Thymus (tissue), 11 donors: ENCODE measurements at regions not wholly inside any gene's neighbourhood (a gene's known extent, or its start where the extent isn't known, plus 50 kb on each side); places are given as distances from the start of the nearest gene placed in this dataset.

Source experiments
- DNase-seq, 9 donors: peaks; one replicate each; pipeline ENCODE4 v3.0.0-alpha.2; 2013; ENCODE audit warnings: low spot score in 9 of 9, low read depth in 6 of 9, missing footprints in 1 of 9
- H3K27ac ChIP-seq, 2 donors: one replicate each; pipeline ENCODE4 v1.5.1; 2013; ENCODE audit warnings: control low read depth in 1 of 2, low read depth in 1 of 2, low read length in 1 of 2, mild to moderate bottlenecking in 1 of 2, moderate library complexity in 1 of 2
- H3K27me3 ChIP-seq, 2 donors: one replicate each; pipeline ENCODE4 v1.5.1; 2013; ENCODE audit warnings: low read length in 1 of 2; ENCODE audit not compliant: control insufficient read depth in 2 of 2, insufficient read depth in 1 of 2
- H3K36me3 ChIP-seq, 2 donors: one replicate each; pipeline ENCODE4 v1.5.1; 2013; ENCODE audit warnings: low read length in 1 of 2, mild to moderate bottlenecking in 1 of 2, moderate library complexity in 1 of 2; ENCODE audit not compliant: control insufficient read depth in 2 of 2, insufficient read depth in 2 of 2
- H3K4me1 ChIP-seq, 2 donors: one replicate each; pipeline ENCODE4 v1.5.1; 2013; ENCODE audit warnings: low read length in 2 of 2; ENCODE audit not compliant: control insufficient read depth in 2 of 2, insufficient read depth in 2 of 2
- H3K4me3 ChIP-seq, 2 donors: one replicate each; pipeline ENCODE4 v1.5.1; 2013; ENCODE audit warnings: low read length in 2 of 2, control low read depth in 1 of 2, mild to moderate bottlenecking in 1 of 2
- H3K9me3 ChIP-seq, 2 donors: one replicate each; pipeline ENCODE4 v1.5.1; 2013; ENCODE audit warnings: low read length in 1 of 2, mild to moderate bottlenecking in 1 of 2; ENCODE audit not compliant: control insufficient read depth in 2 of 2, insufficient read depth in 1 of 2
- WGBS: extraction: QIAGEN DNeasy Blood & Tissue Kit; methylation state at CpG from one replicate; pipeline ENCODE4 v1.1.7; 2013; 5-methylcytosine and 5-hydroxymethylcytosine counted together
- donor health status: healthy.

DNA sequence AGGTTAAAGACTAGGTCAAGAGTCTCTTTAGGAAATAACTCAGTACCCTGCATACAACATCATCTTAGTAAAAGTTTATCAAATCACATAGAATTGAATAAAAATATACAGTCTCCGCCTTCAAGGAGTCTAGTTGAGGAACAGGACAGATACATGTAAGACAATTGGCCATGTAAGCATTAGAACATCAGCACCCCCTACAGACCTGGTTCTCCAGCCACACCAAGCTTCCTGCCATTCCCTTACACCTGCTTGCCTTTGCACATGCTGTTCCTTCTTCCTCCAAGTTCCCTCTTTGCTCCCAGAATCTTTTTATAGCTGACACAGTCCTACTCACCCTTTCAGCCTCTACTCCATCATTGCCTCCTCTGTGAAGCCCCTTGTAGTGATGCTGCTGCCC is 187.8 kb upstream of the LRFN2 start:
- no peak for DNase-seq
- no peaks in the 10 kb centered on the region for H3K36me3 ChIP-seq
- 99% methylated on average over 1 of the region's 1 CpG for WGBS
- H3K27ac ChIP-seq = no peak overlapping the region
- no peak overlapping the region for H3K4me3 ChIP-seq
- peaks cover 0 to 2% of the 10 kb centered on the region in 2 donors for H3K27me3 ChIP-seq
- H3K4me1 ChIP-seq = no peaks in the 10 kb centered on the region
- H3K9me3 ChIP-seq = no peaks in the 10 kb centered on the region

- no peak overlapping the region for H3K27ac ChIP-seq
- H3K27me3 ChIP-seq = no peaks in the 10 kb centered on the region
- no peak for DNase-seq
- no peaks in the 10 kb centered on the region for H3K4me1 ChIP-seq
- H3K9me3 ChIP-seq = no peaks in the 10 kb centered on the region
- no peak overlapping the region for H3K4me3 ChIP-seq
- no peaks in the 10 kb centered on the region for H3K36me3 ChIP-seq
Measured at GRCh38 chr6:40770794-40771193, 183.6 kb upstream of the LRFN2 start.

GRCh38 chr6:40764726-40765125 is 177.6 kb upstream of the LRFN2 start:
- no peak for DNase-seq
- H3K27ac ChIP-seq = no peak overlapping the region
- no peaks in the 10 kb centered on the region for H3K36me3 ChIP-seq
- H3K27me3 ChIP-seq = peaks cover 0 to 2% of the 10 kb centered on the region in 2 donors
- H3K4me3 ChIP-seq = no peak overlapping the region
- peaks cover 0 to 2% of the 10 kb centered on the region in 2 donors for H3K9me3 ChIP-seq
- H3K4me1 ChIP-seq = no peaks in the 10 kb centered on the region
- 87% methylated on average over 1 of the region's 1 CpG for WGBS

GRCh38 chr6:40762981-40763380 is 175.8 kb upstream of the LRFN2 start:
- H3K36me3 ChIP-seq = no peaks in the 10 kb centered on the region
- 97% methylated on average over 5 of the region's 5 CpGs for WGBS
- DNase-seq = no peak
- no peak overlapping the region for H3K4me3 ChIP-seq
- peaks cover 0 to 7% of the 10 kb centered on the region in 2 donors for H3K27me3 ChIP-seq
- H3K27ac ChIP-seq = no peak overlapping the region
- peaks cover 0 to 2% of the 10 kb centered on the region in 2 donors for H3K9me3 ChIP-seq
- no peaks in the 10 kb centered on the region for H3K4me1 ChIP-seq

DNA sequence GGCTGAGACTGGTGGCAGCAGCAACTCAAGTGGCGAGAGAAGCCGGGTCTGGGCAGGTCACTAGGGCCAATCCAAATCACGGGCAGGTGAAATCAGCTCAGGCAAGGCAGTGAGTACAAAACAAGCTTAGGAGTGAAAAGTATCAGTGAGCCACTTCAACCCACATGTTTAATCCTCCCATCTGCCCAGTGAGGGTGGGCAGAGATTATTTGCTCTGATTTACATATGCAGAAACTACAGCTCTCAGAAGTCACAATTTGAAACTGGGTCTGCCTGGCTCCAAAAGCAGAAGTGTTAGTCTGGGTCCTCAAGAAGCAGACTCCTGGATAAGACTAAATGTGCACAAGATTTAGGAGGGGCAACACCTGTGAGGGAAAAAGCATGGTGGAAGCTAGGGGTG is 173.7 kb upstream of the LRFN2 start:
- 94% methylated on average over 3 of the region's 3 CpGs for WGBS
- no peaks in the 10 kb centered on the region for H3K36me3 ChIP-seq
- no peak overlapping the region for H3K4me3 ChIP-seq
- H3K4me1 ChIP-seq = no peaks in the 10 kb centered on the region
- peaks cover 0 to 28% of the 10 kb centered on the region in 2 donors for H3K27me3 ChIP-seq
- peaks cover 0 to 2% of the 10 kb centered on the region in 2 donors for H3K9me3 ChIP-seq
- H3K27ac ChIP-seq = no peak overlapping the region
- DNase-seq = no peak

GRCh38 chr6:40759838-40760237 is 172.7 kb upstream of the LRFN2 start:
- Histone ChIP-seq H3K9me3 (peaks cover 0 to 2% of the 10 kb centered on the region in 2 donors), H3K36me3 (no peaks in the 10 kb centered on the region), H3K4me3 (no peak overlapping the region), H3K4me1 (no peaks in the 10 kb centered on the region), H3K27ac (no peak overlapping the region), H3K27me3 (peaks cover 8 to 38% of the 10 kb centered on the region in 2 donors)
- WGBS = 94% methylated on average over 5 of the region's 5 CpGs
- DNase-seq = no peak

DNA sequence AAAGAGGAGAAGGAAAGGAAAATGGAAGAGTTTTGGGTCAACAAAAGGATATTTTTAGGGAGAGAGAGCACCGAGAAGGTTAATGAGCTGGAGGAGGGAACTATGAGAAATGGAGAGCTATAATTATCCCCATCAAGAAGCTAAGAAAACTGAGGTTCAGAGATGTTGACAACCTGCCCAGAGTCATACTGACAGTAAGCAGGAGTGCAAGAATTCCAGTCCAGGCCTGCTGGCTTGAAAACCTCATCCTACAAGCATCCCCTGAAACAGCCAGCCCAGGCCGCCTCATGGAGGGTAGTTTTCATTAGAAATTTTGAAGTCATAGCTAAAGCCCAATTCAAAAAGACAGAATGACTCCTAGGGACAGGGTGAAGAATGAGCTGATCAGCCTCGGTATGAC is 172.1 kb upstream of the LRFN2 start:
- Histone ChIP-seq H3K4me1 (no peaks in the 10 kb centered on the region), H3K36me3 (no peaks in the 10 kb centered on the region), H3K9me3 (peaks cover 0 to 2% of the 10 kb centered on the region in 2 donors), H3K27me3 (peaks cover 12 to 44% of the 10 kb centered on the region in 2 donors), H3K4me3 (no peak overlapping the region), H3K27ac (no peak overlapping the region)
- no peak for DNase-seq
- WGBS = 89% methylated on average over 3 of the region's 3 CpGs

- no peak for DNase-seq
- no peak overlapping the region for H3K27ac ChIP-seq
- WGBS = 81% methylated on average over 8 of the region's 8 CpGs
- no peaks in the 10 kb centered on the region for H3K4me1 ChIP-seq
- H3K36me3 ChIP-seq = no peaks in the 10 kb centered on the region
- H3K27me3 ChIP-seq = peaks cover 22 to 66% of the 10 kb centered on the region in 2 donors
- peaks cover 0 to 2% of the 10 kb centered on the region in 2 donors for H3K9me3 ChIP-seq
- no peak overlapping the region for H3K4me3 ChIP-seq
Measured at GRCh38 chr6:40755749-40756452, 168.7 kb upstream of the LRFN2 start.

DNA sequence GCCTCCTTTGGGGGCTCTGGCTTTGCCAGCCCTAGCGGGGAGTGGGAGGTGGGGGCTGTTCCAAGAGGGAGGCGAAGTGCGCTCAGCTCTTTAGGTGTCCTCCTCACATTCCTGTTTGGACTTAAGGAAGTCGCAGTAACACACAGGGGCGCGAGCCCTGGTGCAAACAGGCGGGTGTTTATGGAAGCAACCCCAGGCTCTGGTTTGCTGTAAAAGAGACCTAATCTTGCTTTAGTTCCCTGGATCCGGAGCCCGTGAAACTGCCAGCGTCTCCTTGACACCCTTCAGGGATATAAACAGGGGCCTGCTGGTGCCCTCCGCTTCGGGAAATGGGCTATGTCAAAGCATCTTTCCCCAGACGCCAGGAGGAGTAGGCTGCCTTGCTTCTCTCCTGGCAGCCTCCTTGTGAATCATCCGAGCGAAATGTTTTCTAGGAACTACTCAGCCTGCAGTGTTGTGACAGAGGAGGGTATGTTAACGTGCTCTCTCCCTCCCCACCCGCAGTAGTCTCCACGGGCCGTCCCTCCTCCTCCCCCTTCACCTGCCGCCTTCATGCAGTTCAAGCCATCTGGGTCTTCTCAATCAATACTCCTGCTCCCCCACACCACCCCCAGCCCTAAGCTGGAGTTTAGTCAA is 168.0 kb upstream of the LRFN2 start:
- no peak for DNase-seq
- no peak overlapping the region for H3K27ac ChIP-seq
- WGBS = 14% methylated on average over 20 of the region's 20 CpGs

More for the DNA sequence above, 168.0 kb upstream of the LRFN2 start:
- H3K9me3 ChIP-seq = no peaks in the 10 kb centered on the region
- no peaks in the 10 kb centered on the region for H3K36me3 ChIP-seq
- H3K4me1 ChIP-seq = no peaks in the 10 kb centered on the region
- H3K27me3 ChIP-seq = peaks cover 22 to 63% of the 10 kb centered on the region in 2 donors
- H3K4me3 ChIP-seq = no peak overlapping the region
